Neural progenitor cell (in vitro differentiated cells): ENCODE measurements at regions not wholly inside any gene's neighbourhood (a gene's known extent, or its start where the extent isn't known, plus 50 kb on each side); places are given as distances from the start of the nearest gene placed in this dataset.

Experiments
- CTCF ChIP-seq: fragments of 200-600 bp; sonication (generic); IDR thresholded peaks from 2 replicates; pipeline ENCODE4 v1.5.1; 2017; ENCODE audit warnings: antibody characterized with exemption, mild to moderate bottlenecking
- EZH2 ChIP-seq: fragments of 200-600 bp; sonication (generic); IDR thresholded peaks from 2 replicates; pipeline ENCODE4 v1.6.1; 2017; ENCODE audit warnings: antibody characterized with exemption, mild to moderate bottlenecking, moderate library complexity

- TF ChIP-seq CTCF, result no peak
- no peak for TF ChIP-seq EZH2
Measured at GRCh38 chr2:209311948-209312347, 111.9 kb upstream of the MAP2 start.
